ENCODE measurements at regions not wholly inside any gene's neighbourhood (a gene's known extent, or its start where the extent isn't known, plus 50 kb on each side); places are given as distances from the start of the nearest gene placed in this dataset.
"Not testable (repeated sequence)": the region's sequence is repeated elsewhere in the genome, so short reads cannot be mapped to it uniquely, and the experiment has no call there.

DNA sequence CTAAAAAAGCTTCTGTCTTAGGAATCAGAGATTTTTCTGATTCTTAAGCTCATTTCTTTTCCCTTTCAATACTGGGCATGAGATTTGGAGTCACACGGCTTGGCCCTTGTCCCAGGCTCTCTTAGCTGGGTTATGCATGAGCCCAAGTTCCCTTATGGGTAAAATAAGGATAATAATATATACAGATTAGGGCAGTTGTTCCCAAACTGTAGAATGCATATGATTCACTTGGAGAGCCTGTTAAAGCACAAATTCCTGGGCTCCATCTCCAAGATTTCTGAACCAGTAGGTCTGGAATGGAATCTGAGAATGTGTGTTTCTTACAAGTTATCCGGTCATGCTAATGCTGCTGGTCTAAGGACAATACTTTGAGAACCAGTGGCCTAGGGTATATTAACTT lies 154.0 kb downstream of the REEP3 start:
- Histone ChIP-seq H3K4me3 (no peak overlapping the region), H3K4me1 (ENCODE audit: low read depth) (no peaks in the 10 kb centered on the region), H3K36me3 (ENCODE audit: low read depth) (no peaks in the 10 kb centered on the region), H3K9me3 (no peaks in the 10 kb centered on the region)
- intact Hi-C loops (cut with DNase I, micrococcal nuclease): no loop called here
- no peak for TF ChIP-seq CTCF (IDR thresholded peaks at IDR 0.05)
- DNase-seq (no peak), ATAC-seq (no peak)

DNA sequence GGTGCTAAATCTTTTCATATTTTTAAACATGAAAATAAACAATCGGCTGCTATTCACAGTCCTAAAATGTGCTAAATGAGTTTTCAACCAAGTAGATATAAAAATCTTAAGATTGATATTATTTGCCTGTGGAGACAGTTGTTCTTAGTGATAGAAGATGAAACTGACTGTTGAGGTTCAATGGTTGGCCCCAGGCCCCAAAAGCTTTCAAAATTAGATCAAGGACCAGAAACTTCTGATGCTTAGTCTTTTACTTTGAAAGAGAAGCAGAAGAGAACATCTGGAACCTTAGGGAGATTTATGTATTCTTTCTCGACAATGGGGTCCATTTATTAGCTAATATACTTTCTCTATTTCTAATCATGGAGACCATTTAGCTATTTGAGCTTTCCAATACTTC lies 155.8 kb downstream of the REEP3 start:
- no peak for ATAC-seq
- intact Hi-C loops (cut with DNase I, micrococcal nuclease): no loop called here

GRCh38 chr10:63680545-63680944 lies 159.3 kb downstream of the REEP3 start:
- ATAC-seq; H3K4me3 ChIP-seq; H3K4me1 ChIP-seq (ENCODE audit: low read depth); intact Hi-C loops (cut with DNase I, micrococcal nuclease); DNase-seq; H3K9me3 ChIP-seq; H3K36me3 ChIP-seq (ENCODE audit: low read depth): not testable (repeated sequence)

More for the DNA sequence above, 155.8 kb downstream of the REEP3 start:
- DNase-seq: no peak
- no peak overlapping the region for H3K4me3 ChIP-seq
- H3K9me3 ChIP-seq: no peaks in the 10 kb centered on the region
- TF ChIP-seq CTCF (IDR thresholded peaks at IDR 0.05): no peak
- H3K36me3 ChIP-seq (ENCODE audit: low read depth): no peaks in the 10 kb centered on the region
- no peaks in the 10 kb centered on the region for H3K4me1 ChIP-seq (ENCODE audit: low read depth)

- no peaks in the 10 kb centered on the region for H3K9me3 ChIP-seq
- H3K4me1 ChIP-seq (ENCODE audit: low read depth): no peaks in the 10 kb centered on the region
- no peak for TF ChIP-seq CTCF (IDR thresholded peaks at IDR 0.05)
- H3K36me3 ChIP-seq (ENCODE audit: low read depth): no peaks in the 10 kb centered on the region
- intact Hi-C loops (cut with DNase I, micrococcal nuclease): no loop called here
- ATAC-seq (peak; percentile 54), DNase-seq (no peak)
- no peak overlapping the region for H3K4me3 ChIP-seq
Observed at GRCh38 chr10:63681993-63682697, 160.9 kb downstream of the REEP3 start.

GRCh38 chr10:63682698-63683052 lies 161.5 kb downstream of the REEP3 start:
- DNase-seq; intact Hi-C loops (cut with DNase I, micrococcal nuclease); H3K4me1 ChIP-seq (ENCODE audit: low read depth); H3K4me3 ChIP-seq; ATAC-seq; H3K9me3 ChIP-seq; H3K36me3 ChIP-seq (ENCODE audit: low read depth): not testable (repeated sequence)

- Histone ChIP-seq H3K4me3 (no peak overlapping the region), H3K36me3 (ENCODE audit: low read depth) (no peaks in the 10 kb centered on the region), H3K4me1 (ENCODE audit: low read depth) (no peaks in the 10 kb centered on the region), H3K9me3 (no peaks in the 10 kb centered on the region)
- ATAC-seq (no peak), DNase-seq (no peak)
- no peak for TF ChIP-seq CTCF (IDR thresholded peaks at IDR 0.05)
- intact Hi-C loops (cut with DNase I, micrococcal nuclease): no loop called here
Observed at GRCh38 chr10:63683223-63683622, 162.0 kb downstream of the REEP3 start.

DNA sequence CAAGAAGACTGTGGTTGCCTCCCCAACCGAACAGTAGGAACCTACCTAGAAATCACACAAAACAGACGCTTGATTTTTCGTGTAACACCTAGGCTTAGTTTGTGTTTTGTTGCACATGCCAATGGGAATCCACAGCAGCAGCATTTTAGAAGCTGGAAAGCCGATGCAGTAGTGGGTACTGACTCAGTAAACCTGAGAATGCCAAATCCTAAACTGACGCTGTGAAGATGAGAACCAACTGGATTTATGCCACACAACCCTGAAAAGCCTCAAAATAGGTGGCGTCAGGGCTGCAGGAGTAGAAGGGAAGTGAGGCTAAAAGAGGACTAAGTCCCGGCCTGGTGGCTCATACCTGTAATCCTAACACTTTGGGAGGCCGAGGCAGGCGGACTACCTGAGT lies 162.5 kb downstream of the REEP3 start:
- no peak for TF ChIP-seq CTCF (IDR thresholded peaks at IDR 0.05)
- H3K4me3 ChIP-seq: no peak overlapping the region
- intact Hi-C loops (cut with DNase I, micrococcal nuclease): no loop called here
- DNase-seq (no peak), ATAC-seq (no peak)
- no peaks in the 10 kb centered on the region for H3K4me1 ChIP-seq (ENCODE audit: low read depth)
- H3K9me3 ChIP-seq: no peaks in the 10 kb centered on the region
- no peaks in the 10 kb centered on the region for H3K36me3 ChIP-seq (ENCODE audit: low read depth)
